Mesendoderm (in vitro differentiated cells): ENCODE measurements at regions not wholly inside any gene's neighbourhood (a gene's known extent, or its start where the extent isn't known, plus 50 kb on each side); places are given as distances from the start of the nearest gene placed in this dataset.

Source experiments
- DNase-seq: peaks from one replicate; pipeline ENCODE4 v3.0.0; 2013
- H2AK5ac ChIP-seq: 2 replicates; pipeline ENCODE4 v1.6.1; 2013; ENCODE audit warnings: low read length, inconsistent platforms
- H2BK120ac ChIP-seq: 2 replicates; pipeline ENCODE4 v1.6.1; 2013; ENCODE audit warnings: low read depth, mild to moderate bottlenecking, low read length, moderate library complexity, mixed read lengths
- H2BK15ac ChIP-seq: replicated peaks from 2 replicates; pipeline ENCODE4 v1.6.1; 2013; ENCODE audit warnings: low read depth, mild to moderate bottlenecking, moderate library complexity
- H2BK5ac ChIP-seq: 2 replicates; pipeline ENCODE4 v1.6.1; 2013; ENCODE audit warnings: low read length, inconsistent platforms
- H3K18ac ChIP-seq: 2 replicates; pipeline ENCODE4 v1.6.1; 2013; ENCODE audit warnings: mild to moderate bottlenecking, low read length, mixed read lengths
- H3K23ac ChIP-seq: one replicate; pipeline ENCODE4 v1.6.1; 2013; ENCODE audit warnings: low read length
- H3K27ac ChIP-seq: 2 replicates; pipeline ENCODE4 v1.5.1; 2013; ENCODE audit warnings: low read depth, mild to moderate bottlenecking, inconsistent platforms, low read length, moderate library complexity
- H3K27me3 ChIP-seq: 2 replicates; pipeline ENCODE4 v1.6.1; 2013; ENCODE audit warnings: low read length, control low read depth, mild to moderate bottlenecking, inconsistent platforms; ENCODE audit not compliant: insufficient read depth, poor library complexity
- H3K36me3 ChIP-seq: 2 replicates; pipeline ENCODE4 v1.6.1; 2013; ENCODE audit warnings: low read length, inconsistent platforms; ENCODE audit not compliant: control insufficient read depth, insufficient read depth
- H3K4ac ChIP-seq: one replicate; pipeline ENCODE4 v1.6.1; 2013; ENCODE audit warnings: low read depth, mild to moderate bottlenecking, low read length, moderate library complexity
- H3K4me1 ChIP-seq: 2 replicates; pipeline ENCODE4 v1.6.1; 2013; ENCODE audit warnings: low read depth, low read length, inconsistent platforms; ENCODE audit not compliant: control insufficient read depth
- H3K4me2 ChIP-seq: 2 replicates; pipeline ENCODE4 v1.6.1; 2013; ENCODE audit warnings: low read length
- H3K4me3 ChIP-seq: 2 replicates; pipeline ENCODE4 v1.5.1; 2013; ENCODE audit warnings: mild to moderate bottlenecking, low read length
- H3K56ac ChIP-seq: one replicate; pipeline ENCODE4 v1.6.1; 2013; ENCODE audit warnings: low read length
- H3K79me1 ChIP-seq: 2 replicates; pipeline ENCODE4 v1.6.1; 2013; ENCODE audit warnings: low read length, inconsistent platforms
- H3K79me2 ChIP-seq: 2 replicates; pipeline ENCODE4 v1.6.1; 2013; ENCODE audit warnings: mild to moderate bottlenecking, low read length; ENCODE audit not compliant: control insufficient read depth, insufficient read depth
- H3K9ac ChIP-seq: 2 replicates; pipeline ENCODE4 v1.6.1; 2013; ENCODE audit warnings: low read length, inconsistent platforms
- H4K5ac ChIP-seq: one replicate; pipeline ENCODE4 v1.6.1; 2013; ENCODE audit warnings: low read length
- H4K8ac ChIP-seq: one replicate; pipeline ENCODE4 v1.6.1; 2013; ENCODE audit warnings: low read depth, mild to moderate bottlenecking, control low read depth, low read length, moderate library complexity
- WGBS: extraction: QIAGEN DNeasy Blood & Tissue Kit; methylation state at CpG from one replicate; pipeline ENCODE4 v1.1.7; 2013; ENCODE audit warnings: low lambda C conversion rate, missing lambda C conversion rate; ENCODE audit not compliant: insufficient coverage; ENCODE audit errors: extremely low coverage; 5-methylcytosine and 5-hydroxymethylcytosine counted together

DNA sequence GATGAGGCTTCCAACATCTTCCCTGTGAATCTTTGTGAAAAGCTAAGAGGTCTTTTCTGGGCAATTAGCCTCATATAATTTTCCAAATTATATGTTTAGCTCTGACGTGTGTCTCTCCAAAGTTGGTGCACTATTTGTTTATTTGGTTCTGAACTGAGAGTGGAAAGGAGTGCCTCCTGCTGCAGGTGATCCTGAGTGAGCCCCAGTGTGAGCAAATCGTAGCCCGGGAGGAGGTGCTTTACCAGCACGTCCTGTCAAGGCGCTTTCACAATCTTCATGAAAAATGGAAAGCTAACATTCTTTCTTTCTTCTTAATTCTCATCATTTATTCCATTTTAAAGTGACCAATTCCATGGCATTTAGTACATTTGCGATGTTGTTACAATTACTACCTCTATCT lies 231.9 kb downstream of the BMP2 start:
- Histone ChIP-seq H3K4me1 (no peaks in the 10 kb centered on the region), H3K56ac (no peak overlapping the region), H3K27me3 (no peaks in the 10 kb centered on the region), H3K79me1 (no peaks in the 10 kb centered on the region), H2BK5ac (no peak overlapping the region), H3K18ac (no peak overlapping the region), H3K23ac (no peak overlapping the region), H3K4me3 (no peak overlapping the region), H3K9ac (no peak overlapping the region), H2AK5ac (no peak overlapping the region), H3K4ac (no peak overlapping the region), H3K36me3 (no peaks in the 10 kb centered on the region), H4K8ac (no peak overlapping the region), H3K79me2 (no peaks in the 10 kb centered on the region), H2BK15ac (no peak overlapping the region), H4K5ac (no peak overlapping the region), H2BK120ac (no peak overlapping the region), H3K4me2 (no peak overlapping the region), H3K27ac (no peak overlapping the region)
- no peak for DNase-seq
- WGBS = no CpG with 5 or more reads among the region's 6 CpGs

DNA sequence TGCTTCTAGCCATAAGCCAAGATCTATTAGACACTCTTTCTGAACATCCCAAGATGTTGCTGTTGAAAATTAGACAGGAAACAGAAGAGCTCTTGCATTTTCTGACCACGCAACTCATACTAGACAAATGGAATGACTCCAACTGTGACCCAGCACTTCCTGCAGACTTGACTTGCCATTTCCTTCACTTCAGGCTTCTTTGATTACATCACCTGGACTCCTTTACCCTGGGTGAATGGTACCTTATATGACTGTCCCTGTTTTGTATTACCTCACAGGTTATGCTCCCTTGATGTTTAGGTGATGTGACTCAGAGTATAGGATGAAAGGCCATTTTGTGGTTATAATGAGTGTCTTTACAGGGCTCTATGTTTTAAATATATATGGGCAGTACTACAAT lies 236.1 kb downstream of the BMP2 start:
- H2BK120ac ChIP-seq = no peak overlapping the region

DNA sequence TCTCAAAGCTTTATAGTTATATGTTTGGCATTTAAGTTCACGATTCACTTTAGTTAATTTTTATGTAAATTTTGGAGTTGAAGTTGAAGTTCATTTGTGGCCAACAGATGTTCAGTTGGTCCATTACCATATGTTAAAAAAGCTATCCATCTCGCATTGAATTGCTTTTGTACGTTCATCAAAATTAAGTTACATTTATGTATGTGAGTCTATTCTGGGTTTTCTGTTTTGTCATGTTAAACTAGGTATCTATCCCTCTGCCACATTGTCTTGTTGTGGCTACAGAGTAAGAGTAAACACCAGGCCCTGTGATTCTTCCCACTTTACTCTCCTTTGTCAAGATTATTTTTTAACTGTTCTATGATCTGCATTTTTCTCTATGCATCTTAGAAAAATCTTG lies 237.3 kb downstream of the BMP2 start:
- Histone ChIP-seq H3K18ac (no peak overlapping the region), H2BK5ac (no peak overlapping the region), H2BK15ac (no peak overlapping the region), H3K79me1 (no peaks in the 10 kb centered on the region), H3K9ac (no peak overlapping the region), H3K4me2 (no peak overlapping the region), H3K27ac (no peak overlapping the region), H2BK120ac (no peak overlapping the region), H3K36me3 (no peaks in the 10 kb centered on the region), H3K79me2 (no peaks in the 10 kb centered on the region), H4K5ac (no peak overlapping the region), H3K4me1 (no peaks in the 10 kb centered on the region), H3K56ac (no peak overlapping the region), H3K4ac (no peak overlapping the region), H4K8ac (no peak overlapping the region), H2AK5ac (no peak overlapping the region), H3K27me3 (no peaks in the 10 kb centered on the region), H3K23ac (no peak overlapping the region), H3K4me3 (no peak overlapping the region)
- DNase-seq = no peak
- WGBS = no CpG with 5 or more reads among the region's 3 CpGs

More for the DNA sequence above, 236.1 kb downstream of the BMP2 start:
- H3K27ac ChIP-seq = no peak overlapping the region
- H3K4me1 ChIP-seq = no peaks in the 10 kb centered on the region
- no peak overlapping the region for H3K23ac ChIP-seq
- H2AK5ac ChIP-seq = no peak overlapping the region
- DNase-seq = no peak
- no peak overlapping the region for H3K4me3 ChIP-seq
- no peak overlapping the region for H3K4ac ChIP-seq
- H2BK5ac ChIP-seq = no peak overlapping the region
- H3K79me1 ChIP-seq = no peaks in the 10 kb centered on the region
- H3K9ac ChIP-seq = no peak overlapping the region
- H3K79me2 ChIP-seq = no peaks in the 10 kb centered on the region
- no peak overlapping the region for H4K5ac ChIP-seq
- no peak overlapping the region for H3K56ac ChIP-seq
- no CpG with 5 or more reads among the region's 1 CpG for WGBS
- no peaks in the 10 kb centered on the region for H3K36me3 ChIP-seq
- no peak overlapping the region for H2BK15ac ChIP-seq
- no peak overlapping the region for H4K8ac ChIP-seq
- H3K4me2 ChIP-seq = no peak overlapping the region
- no peak overlapping the region for H3K18ac ChIP-seq
- H3K27me3 ChIP-seq = no peaks in the 10 kb centered on the region

DNA sequence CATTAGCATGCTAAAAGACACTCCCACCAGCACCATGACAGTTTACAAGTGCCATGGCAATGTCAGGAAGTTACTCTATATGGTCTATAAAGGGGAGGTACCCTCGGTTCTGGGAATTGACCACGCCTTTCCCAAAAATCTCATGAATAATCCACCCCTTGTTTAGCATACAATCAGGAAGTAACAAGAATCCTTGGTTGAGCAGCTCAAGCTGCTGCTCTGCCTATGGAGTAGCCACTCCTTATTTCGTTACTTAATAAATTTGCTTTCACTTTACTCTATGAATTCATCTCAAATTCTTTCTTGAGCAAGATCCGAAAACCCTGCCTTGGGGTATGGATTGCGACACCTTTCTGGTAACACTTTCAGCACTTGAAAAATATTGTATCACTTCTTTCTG lies 243.0 kb downstream of the BMP2 start:
- WGBS = no CpG with 5 or more reads among the region's 5 CpGs
- Histone ChIP-seq H3K36me3 (no peaks in the 10 kb centered on the region), H4K8ac (no peak overlapping the region), H3K4me2 (no peak overlapping the region), H2BK5ac (no peak overlapping the region), H3K27ac (no peak overlapping the region), H3K79me2 (no peaks in the 10 kb centered on the region), H3K27me3 (no peaks in the 10 kb centered on the region), H3K23ac (no peak overlapping the region), H2BK120ac (no peak overlapping the region), H3K18ac (no peak overlapping the region), H3K4ac (no peak overlapping the region), H3K56ac (no peak overlapping the region), H2BK15ac (no peak overlapping the region), H3K4me3 (no peak overlapping the region), H3K9ac (no peak overlapping the region), H2AK5ac (no peak overlapping the region), H4K5ac (no peak overlapping the region), H3K4me1 (no peaks in the 10 kb centered on the region), H3K79me1 (no peaks in the 10 kb centered on the region)
- DNase-seq = peak; percentile 77

DNA sequence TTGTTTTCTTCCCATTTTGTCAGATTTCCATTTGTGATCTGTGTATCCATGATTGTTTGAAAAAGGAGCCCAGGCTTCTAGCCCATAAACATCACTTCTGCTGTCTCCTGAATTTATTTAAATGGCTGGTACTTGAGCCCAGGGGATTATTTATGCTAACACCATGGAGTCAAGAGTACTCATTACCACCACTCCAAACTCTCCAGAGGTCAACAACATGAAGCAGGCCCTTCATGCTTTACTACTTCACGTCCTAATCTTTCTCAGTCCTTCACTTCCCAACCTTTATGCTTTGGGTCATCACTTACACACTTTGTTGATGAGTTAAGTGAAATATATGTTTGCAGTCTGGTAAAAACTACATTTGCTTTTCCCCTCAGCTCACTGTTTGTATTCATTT lies 247.8 kb downstream of the BMP2 start:
- Histone ChIP-seq H3K79me1 (no peaks in the 10 kb centered on the region), H4K5ac (no peak overlapping the region), H3K23ac (no peak overlapping the region), H2BK5ac (no peak overlapping the region), H3K4me2 (no peak overlapping the region), H2BK15ac (no peak overlapping the region), H3K79me2 (no peaks in the 10 kb centered on the region), H2AK5ac (no peak overlapping the region), H3K36me3 (no peaks in the 10 kb centered on the region), H3K4me3 (no peak overlapping the region), H2BK120ac (no peak overlapping the region), H3K56ac (no peak overlapping the region), H3K9ac (no peak overlapping the region), H3K18ac (no peak overlapping the region), H3K4me1 (no peaks in the 10 kb centered on the region), H3K4ac (no peak overlapping the region), H3K27me3 (no peaks in the 10 kb centered on the region), H4K8ac (no peak overlapping the region), H3K27ac (no peak overlapping the region)
- no CpG with 5 or more reads among the region's 1 CpG for WGBS
- no peak for DNase-seq

DNA sequence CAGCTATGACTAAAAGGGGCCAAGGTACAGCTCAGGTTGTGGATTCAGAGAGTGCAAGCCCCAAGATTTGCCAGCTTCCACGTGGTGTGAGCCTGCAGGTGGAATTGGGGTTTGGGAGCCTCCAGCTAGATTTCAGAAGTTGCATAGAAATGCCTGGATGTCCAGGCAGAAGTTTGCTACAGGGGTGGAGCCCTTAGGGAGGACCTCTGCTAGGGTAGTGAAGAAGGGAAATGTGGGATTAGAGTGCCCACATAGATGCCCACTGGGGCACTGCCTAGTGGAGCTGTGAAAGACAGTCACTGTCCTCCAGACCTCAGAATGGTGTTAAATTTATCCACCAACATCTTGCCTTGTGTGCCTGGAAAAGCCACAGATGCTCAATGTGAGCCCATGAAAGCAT lies 255.1 kb downstream of the BMP2 start:
- no peak overlapping the region for H2BK5ac ChIP-seq
- no peaks in the 10 kb centered on the region for H3K36me3 ChIP-seq
- H3K27ac ChIP-seq = no peak overlapping the region
- no CpG with 5 or more reads among the region's 1 CpG for WGBS
- H3K56ac ChIP-seq = no peak overlapping the region
- no peaks in the 10 kb centered on the region for H3K79me2 ChIP-seq
- H3K27me3 ChIP-seq = no peaks in the 10 kb centered on the region
- H3K4ac ChIP-seq = no peak overlapping the region
- no peak overlapping the region for H3K4me2 ChIP-seq
- DNase-seq = no peak
- no peak overlapping the region for H3K9ac ChIP-seq
- H2AK5ac ChIP-seq = no peak overlapping the region
- H3K23ac ChIP-seq = no peak overlapping the region
- H4K5ac ChIP-seq = no peak overlapping the region
- H3K18ac ChIP-seq = no peak overlapping the region
- H2BK120ac ChIP-seq = no peak overlapping the region
- peaks cover 1% of the 10 kb centered on the region for H3K4me1 ChIP-seq
- H3K79me1 ChIP-seq = no peaks in the 10 kb centered on the region
- no peak overlapping the region for H3K4me3 ChIP-seq
- no peak overlapping the region for H2BK15ac ChIP-seq
- no peak overlapping the region for H4K8ac ChIP-seq
